ENCODE measurements at regions not wholly inside any gene's neighbourhood (a gene's known extent, or its start where the extent isn't known, plus 50 kb on each side); places are given as distances from the start of the nearest gene placed in this dataset.

DNA sequence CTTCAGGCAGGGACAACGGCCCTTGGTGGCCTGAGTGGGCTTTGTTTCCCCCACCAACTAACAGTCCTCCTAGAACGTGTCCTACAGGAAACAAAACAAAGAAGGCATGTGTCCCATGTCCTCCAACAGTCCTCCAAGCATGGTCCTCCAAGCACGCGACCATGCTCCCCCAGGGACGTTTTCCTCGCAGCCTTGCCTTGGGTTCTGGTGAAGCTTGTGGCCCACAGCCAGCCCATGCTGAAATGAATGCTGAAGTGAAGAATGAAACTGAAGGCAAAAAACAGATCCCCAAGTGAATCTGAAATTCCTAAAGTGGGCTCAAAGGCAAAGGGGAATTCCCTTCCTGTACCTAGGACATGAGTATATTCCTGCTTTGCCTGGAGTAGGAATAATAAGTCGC is 176.6 kb downstream of the JCAD start:
- Histone ChIP-seq H3K79me2 (ENCODE audit: insufficient read depth, low read length) (no peaks in the 10 kb centered on the region), H3K9ac (ENCODE audit: insufficient read depth, low read depth, low read length) (no peak overlapping the region), H3K27ac (ENCODE audit: extremely low read length, insufficient read depth, low read length) (no peak overlapping the region), H3K27me3 (ENCODE audit: control insufficient read depth in 1 of 2, insufficient read depth in 2 of 2, low read length in 2 of 2) (peaks cover 0 to 11% of the 10 kb centered on the region in 2 experiments; a peak in 2 of 5 replicates), H3K36me3 (replicated peaks in 1 of 2; ENCODE audit: control insufficient read depth in 1 of 2, insufficient read depth in 2 of 2, low read length in 2 of 2) (no peaks in the 10 kb centered on the region), H2AFZ (ENCODE audit: low read length) (no peak overlapping the region), H3K9me3 (ENCODE audit: low read length) (no peaks in the 10 kb centered on the region), H3K4me3 (replicated peaks in 1 of 3; ENCODE audit: insufficient read depth in 1 of 3, low read depth in 2 of 3, low read length in 3 of 3) (no peak overlapping the region), H4K20me1 (ENCODE audit: insufficient read depth, low read length) (no peaks in the 10 kb centered on the region), H3K4me1 (ENCODE audit: insufficient read depth, low read length) (no peaks in the 10 kb centered on the region), H3K4me2 (ENCODE audit: low read depth, low read length) (no peak overlapping the region)
- FAIRE-seq: no peak
- intact Hi-C loops (cut with micrococcal nuclease; ENCODE audit: unreplicated experiment): no loop called here
- BruUV-seq (replicated peaks): no TSS peak
- ATAC-seq: no peak
- no peak for DNase-seq (ENCODE audit: low spot score)
- in situ Hi-C loops (cut with HindIII; ENCODE audit: extremely low pct_ligation_motif_present, low pct_unique_long_range_greater_than_20kb): no loop called here
- 22% methylated on average over 3 of the region's 7 CpGs for WGBS (ENCODE audit: low lambda C conversion rate)
- POLR2A ChIA-PET: no interaction called here
- CTCF ChIA-PET (ENCODE audit: low intra/inter-chr PET ratio, low total read pairs): no interaction called here
- TF ChIP-seq, protein P1, sequence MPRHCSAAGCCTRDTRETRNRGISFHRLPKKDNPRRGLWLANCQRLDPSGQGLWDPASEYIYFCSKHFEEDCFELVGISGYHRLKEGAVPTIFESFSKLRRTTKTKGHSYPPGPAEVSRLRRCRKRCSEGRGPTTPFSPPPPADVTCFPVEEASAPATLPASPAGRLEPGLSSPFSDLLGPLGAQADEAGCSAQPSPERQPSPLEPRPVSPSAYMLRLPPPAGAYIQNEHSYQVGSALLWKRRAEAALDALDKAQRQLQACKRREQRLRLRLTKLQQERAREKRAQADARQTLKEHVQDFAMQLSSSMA (CRISPR knock-in tag; IDR thresholded peaks at IDR 0.05): no peak
- TF ChIP-seq, protein P2, sequence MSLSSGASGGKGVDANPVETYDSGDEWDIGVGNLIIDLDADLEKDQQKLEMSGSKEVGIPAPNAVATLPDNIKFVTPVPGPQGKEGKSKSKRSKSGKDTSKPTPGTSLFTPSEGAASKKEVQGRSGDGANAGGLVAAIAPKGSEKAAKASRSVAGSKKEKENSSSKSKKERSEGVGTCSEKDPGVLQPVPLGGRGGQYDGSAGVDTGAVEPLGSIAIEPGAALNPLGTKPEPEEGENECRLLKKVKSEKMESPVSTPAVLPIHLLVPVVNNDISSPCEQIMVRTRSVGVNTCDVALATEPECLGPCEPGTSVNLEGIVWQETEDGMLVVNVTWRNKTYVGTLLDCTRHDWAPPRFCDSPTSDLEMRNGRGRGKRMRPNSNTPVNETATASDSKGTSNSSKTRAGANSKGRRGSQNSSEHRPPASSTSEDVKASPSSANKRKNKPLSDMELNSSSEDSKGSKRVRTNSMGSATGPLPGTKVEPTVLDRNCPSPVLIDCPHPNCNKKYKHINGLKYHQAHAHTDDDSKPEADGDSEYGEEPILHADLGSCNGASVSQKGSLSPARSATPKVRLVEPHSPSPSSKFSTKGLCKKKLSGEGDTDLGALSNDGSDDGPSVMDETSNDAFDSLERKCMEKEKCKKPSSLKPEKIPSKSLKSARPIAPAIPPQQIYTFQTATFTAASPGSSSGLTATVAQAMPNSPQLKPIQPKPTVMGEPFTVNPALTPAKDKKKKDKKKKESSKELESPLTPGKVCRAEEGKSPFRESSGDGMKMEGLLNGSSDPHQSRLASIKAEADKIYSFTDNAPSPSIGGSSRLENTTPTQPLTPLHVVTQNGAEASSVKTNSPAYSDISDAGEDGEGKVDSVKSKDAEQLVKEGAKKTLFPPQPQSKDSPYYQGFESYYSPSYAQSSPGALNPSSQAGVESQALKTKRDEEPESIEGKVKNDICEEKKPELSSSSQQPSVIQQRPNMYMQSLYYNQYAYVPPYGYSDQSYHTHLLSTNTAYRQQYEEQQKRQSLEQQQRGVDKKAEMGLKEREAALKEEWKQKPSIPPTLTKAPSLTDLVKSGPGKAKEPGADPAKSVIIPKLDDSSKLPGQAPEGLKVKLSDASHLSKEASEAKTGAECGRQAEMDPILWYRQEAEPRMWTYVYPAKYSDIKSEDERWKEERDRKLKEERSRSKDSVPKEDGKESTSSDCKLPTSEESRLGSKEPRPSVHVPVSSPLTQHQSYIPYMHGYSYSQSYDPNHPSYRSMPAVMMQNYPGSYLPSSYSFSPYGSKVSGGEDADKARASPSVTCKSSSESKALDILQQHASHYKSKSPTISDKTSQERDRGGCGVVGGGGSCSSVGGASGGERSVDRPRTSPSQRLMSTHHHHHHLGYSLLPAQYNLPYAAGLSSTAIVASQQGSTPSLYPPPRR (CRISPR knock-in tag; IDR thresholded peaks at IDR 0.05; ENCODE audit: borderline replicate concordance): no peak
- no peak for TF ChIP-seq ZNF816 (CRISPR knock-in tag; IDR thresholded peaks at IDR 0.05; ENCODE audit: borderline replicate concordance)
- TF ChIP-seq, protein P3, sequence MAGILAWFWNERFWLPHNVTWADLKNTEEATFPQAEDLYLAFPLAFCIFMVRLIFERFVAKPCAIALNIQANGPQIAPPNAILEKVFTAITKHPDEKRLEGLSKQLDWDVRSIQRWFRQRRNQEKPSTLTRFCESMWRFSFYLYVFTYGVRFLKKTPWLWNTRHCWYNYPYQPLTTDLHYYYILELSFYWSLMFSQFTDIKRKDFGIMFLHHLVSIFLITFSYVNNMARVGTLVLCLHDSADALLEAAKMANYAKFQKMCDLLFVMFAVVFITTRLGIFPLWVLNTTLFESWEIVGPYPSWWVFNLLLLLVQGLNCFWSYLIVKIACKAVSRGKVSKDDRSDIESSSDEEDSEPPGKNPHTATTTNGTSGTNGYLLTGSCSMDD (CRISPR knock-in tag; IDR thresholded peaks at IDR 0.05): no peak
- TF ChIP-seq, protein P4, sequence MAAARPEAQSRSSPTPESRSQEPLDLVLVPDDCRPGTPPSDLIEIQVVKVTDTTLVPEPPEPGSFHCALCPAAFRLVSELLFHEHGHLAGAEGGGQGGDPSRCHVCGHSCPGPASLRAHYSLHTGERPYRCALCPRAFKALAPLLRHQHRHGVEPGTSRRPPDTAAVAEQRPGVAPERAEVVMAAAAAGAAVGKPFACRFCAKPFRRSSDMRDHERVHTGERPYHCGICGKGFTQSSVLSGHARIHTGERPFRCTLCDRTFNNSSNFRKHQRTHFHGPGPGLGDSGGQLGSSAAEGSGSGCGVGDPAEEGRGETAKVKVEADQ (CRISPR knock-in tag; IDR thresholded peaks at IDR 0.05; ENCODE audit: borderline replicate concordance): no peak
- TF ChIP-seq, protein P5, sequence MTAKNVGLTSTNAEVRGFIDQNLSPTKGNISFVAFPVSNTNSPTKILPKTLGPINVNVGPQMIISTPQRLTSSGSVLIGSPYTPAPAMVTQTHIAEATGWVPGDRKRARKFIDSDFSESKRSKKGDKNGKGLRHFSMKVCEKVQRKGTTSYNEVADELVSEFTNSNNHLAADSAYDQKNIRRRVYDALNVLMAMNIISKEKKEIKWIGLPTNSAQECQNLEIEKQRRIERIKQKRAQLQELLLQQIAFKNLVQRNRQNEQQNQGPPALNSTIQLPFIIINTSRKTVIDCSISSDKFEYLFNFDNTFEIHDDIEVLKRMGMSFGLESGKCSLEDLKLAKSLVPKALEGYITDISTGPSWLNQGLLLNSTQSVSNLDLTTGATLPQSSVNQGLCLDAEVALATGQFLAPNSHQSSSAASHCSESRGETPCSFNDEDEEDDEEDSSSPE (CRISPR knock-in tag; IDR thresholded peaks at IDR 0.05): no peak
- no peak for TF ChIP-seq JDP2 (CRISPR knock-in tag; IDR thresholded peaks at IDR 0.05; ENCODE audit: borderline replicate concordance)
- no peak for TF ChIP-seq FIP1L1 (IDR thresholded peaks at IDR 0.05; ENCODE audit: borderline replicate concordance, insufficient read depth, low read depth, low read length)
- TF ChIP-seq, protein P6, sequence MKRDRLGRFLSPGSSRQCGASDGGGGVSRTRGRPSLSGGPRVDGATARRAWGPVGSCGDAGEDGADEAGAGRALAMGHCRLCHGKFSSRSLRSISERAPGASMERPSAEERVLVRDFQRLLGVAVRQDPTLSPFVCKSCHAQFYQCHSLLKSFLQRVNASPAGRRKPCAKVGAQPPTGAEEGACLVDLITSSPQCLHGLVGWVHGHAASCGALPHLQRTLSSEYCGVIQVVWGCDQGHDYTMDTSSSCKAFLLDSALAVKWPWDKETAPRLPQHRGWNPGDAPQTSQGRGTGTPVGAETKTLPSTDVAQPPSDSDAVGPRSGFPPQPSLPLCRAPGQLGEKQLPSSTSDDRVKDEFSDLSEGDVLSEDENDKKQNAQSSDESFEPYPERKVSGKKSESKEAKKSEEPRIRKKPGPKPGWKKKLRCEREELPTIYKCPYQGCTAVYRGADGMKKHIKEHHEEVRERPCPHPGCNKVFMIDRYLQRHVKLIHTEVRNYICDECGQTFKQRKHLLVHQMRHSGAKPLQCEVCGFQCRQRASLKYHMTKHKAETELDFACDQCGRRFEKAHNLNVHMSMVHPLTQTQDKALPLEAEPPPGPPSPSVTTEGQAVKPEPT (CRISPR knock-in tag; IDR thresholded peaks at IDR 0.05; ENCODE audit: low read depth): no peak
- TF ChIP-seq TEAD2 (CRISPR knock-in tag; IDR thresholded peaks at IDR 0.05): no peak
- no peak for TF ChIP-seq ZFP1 (CRISPR knock-in tag; IDR thresholded peaks at IDR 0.05)
- no peak for TF ChIP-seq ZNF563 (CRISPR knock-in tag; IDR thresholded peaks at IDR 0.05)
- TF ChIP-seq ATAD3A (CRISPR knock-in tag; IDR thresholded peaks at IDR 0.05): no peak
- TF ChIP-seq MEIS2 (CRISPR knock-in tag; IDR thresholded peaks at IDR 0.05): no peak
- TF ChIP-seq GABPB1 (CRISPR knock-in tag; IDR thresholded peaks at IDR 0.05): no peak
- no peak for TF ChIP-seq FOXK2 (IDR thresholded peaks at IDR 0.05)
